GM18505 (cell line): ENCODE measurements at regions not wholly inside any gene's neighbourhood (a gene's known extent, or its start where the extent isn't known, plus 50 kb on each side); places are given as distances from the start of the nearest gene placed in this dataset.
"Not testable (repeated sequence)": the region's sequence is repeated elsewhere in the genome, so short reads cannot be mapped to it uniquely, and the experiment has no call there.

Experiments used
- ATAC-seq: cut with Tn5 transposase; IDR thresholded peaks from one replicate; pipeline ENCODE4 v1.9.1; 2021; ENCODE audit not compliant: unreplicated experiment
- POLR2A ChIP-seq: IDR thresholded peaks from 4 replicates; pipeline ENCODE4 v1.6.1; 2011; ENCODE audit warnings: borderline replicate concordance; ENCODE audit not compliant: insufficient read depth, insufficient read length; ENCODE audit errors: extremely low read depth

DNA sequence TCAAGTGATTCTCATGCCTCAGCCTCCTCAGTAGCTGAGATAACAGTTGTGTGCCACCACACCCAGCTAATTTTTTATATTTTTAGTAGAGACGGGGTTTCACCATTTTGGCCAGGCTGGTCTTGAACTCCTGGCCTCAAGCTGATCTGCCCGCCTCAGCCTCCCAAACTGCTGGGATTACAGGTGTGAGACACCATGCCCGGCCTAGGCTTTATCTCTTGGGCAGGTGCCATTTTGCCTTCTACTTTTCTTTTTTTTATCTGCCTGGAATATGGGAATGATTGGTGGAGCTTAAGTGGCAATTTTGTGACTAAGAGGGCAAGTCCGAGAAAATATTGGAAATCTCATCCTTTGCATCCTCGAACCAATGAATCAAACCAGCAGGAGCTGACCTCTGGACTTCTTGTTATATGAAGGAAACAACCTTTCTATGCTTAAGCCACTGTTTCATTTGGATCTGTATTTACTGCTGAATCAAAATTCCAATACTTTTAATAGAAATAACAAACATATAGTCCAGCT, 128.9 kb upstream of the ZNF217 start:
- ATAC-seq = no peak

DNA sequence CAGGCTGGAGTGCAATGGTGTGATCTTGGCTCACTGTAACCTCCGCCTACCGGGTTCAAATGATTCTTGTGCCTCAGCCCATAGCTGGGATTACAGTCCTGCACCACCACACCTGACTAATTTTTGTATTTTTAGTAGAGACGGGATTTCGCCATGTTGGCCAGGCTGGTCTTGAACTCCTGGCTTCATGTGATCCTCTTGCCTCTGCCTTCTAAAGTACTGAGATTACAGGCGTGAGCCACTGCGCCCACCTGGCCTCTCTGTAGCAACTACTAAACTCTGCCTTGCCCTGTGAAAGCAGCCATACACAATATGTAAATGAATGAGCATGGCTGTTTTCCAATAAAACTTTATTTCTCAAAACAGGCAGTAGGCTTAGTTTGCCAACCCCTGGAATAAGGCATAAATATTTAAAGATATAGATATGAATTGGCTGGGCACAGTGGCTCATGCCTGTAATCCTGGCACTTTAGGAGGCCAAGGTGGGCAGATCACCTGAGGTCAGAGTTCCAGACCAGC, 127.9 kb upstream of the ZNF217 start:
- peak; percentile 9 for ATAC-seq

More for the DNA sequence above, 128.9 kb upstream of the ZNF217 start:
- no peak for TF ChIP-seq POLR2A

DNA sequence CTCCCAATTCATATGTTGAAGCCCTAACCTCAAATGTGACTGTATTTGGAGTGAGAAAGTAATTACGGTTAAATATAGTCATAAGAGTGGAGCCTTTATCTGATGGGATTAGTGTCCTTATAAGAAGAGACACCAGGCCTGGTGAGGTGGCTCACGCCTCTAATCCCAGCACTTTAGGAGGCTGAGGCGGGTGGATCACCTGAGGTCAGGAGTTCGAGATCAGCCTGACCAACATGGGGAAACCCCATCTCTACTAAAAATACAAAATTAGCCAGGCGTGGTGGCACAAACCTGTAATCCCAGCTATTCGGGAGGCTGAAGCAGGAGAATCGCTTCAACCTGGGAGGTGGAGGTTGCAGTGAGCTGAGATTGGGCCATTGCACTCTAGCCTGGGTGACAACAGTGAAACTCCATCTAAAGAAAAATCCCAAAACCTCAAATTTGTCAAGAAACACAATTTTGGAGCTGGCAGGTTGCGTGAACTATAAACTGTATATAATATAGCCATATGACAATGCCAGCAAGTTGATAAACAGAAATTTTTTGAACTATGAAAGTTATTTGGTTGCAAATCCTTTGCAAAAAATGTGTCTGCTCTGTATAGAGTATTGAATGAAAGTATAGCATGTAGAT, 125.6 kb upstream of the ZNF217 start:
- ATAC-seq = not testable (repeated sequence)

DNA sequence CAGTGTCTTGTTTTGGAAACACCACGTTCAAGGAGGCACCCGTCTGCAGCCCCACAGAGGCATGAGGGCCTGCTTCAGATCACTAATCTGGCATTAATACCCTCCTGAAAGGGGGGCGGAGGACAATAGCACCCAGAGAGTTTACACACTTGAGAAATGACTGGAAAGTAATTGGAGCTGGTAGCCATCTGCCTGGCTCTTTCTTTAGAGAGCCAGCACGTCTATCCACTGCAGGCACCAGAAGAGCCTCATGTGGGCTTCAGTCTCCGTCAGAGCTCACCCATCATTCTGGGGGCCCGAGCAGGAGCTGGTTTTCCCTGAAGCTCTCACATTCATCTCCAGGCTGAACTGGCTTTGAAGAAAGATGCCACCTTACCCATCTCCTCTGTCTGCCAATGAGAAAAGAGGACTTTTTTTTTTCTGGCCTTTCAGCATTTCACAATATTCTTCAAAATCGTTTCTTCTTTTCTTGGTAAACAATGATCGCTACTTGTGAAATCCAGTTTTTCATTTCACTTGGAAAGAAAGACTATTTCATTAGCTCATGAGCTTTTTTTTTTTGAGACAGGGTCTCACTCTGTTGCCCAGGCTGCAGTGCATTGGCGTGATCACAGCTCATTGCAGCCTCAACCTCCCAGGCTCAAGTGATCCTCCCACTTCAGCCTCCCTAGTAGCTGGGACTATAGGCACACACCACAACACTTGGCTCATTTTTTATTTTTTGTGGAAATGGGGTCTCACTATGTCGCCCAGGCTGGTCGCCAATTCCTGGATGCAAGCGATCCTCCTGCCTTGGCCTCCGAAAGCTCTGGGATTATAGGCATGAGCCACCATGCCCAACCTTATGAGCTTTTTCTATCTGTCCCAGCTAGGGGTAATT, 124.7 kb upstream of the ZNF217 start:
- no peak for ATAC-seq
- TF ChIP-seq POLR2A = no peak

DNA sequence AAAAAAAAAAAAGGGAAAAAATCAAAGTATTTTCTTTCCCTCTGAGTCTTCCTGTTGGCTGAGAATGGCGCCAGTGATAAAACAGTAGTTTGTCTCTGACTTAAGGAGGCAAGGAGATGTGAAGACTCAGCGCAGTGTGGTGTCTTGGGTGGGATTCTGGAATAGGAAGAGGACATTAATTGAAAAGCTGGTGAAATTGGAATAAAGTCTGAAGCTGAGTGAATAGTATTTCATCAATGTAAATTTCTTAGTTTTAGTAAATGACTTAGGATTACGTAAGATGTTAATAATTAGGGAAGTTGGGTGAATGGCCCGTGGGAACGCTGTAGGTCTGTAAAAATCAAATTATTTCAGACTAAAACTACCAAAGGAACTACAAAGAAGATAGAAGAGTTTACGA, 122.8 kb upstream of the ZNF217 start:
- ATAC-seq = no peak
- no peak for TF ChIP-seq POLR2A

DNA sequence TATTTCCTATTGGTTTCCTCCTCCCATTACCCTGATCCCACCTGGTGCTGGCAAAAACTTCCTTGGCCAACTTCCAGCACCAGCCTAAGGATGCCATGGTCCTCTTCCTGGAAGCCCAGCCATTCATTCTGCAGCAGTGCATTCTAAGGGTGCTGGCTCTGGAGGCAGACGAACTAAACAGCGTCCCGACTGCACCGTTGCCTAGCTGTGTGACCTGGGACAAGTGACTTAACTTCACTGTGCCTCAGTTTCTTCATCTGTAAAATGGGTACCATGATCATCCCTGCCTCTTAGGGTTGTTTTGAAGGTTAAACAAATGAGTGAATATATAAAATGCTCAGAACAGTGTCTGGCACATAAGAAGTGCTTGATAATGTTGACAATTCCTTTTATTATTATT, 120.9 kb upstream of the ZNF217 start:
- ATAC-seq = no peak

DNA sequence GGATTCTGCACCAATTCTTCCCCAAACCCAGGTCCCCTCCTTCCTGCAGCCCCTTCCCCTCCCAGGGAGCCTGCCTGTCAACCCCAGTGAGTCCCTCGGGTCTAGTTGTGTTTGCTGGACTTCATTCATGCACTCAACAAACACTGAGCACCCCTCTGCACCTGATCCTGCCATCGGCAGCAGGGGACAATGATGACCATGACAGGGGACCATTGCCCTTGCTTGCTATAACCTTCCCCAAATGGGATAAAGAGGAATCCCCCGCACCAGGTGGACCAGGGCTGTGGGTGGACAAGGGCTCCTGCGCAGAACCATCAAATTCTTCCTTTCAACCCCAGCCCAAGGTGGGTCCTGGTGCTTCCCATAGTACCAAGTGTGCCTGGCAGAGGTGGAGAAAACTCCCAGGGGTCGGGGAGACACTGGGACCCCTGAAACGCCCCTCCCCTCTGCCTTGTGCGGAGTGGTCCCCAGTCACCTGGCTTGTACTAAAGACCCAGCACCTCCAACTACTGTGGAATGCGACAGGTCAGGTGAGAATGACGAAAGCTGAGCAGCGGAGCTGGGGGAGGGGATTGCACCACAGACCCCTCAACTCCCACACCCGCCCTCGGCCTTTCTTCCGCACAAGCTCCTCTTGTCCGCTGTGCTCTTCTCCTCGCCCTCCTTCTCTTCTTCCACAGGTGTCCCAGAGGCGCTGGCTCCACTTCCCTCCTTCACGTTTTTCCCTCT, 119.9 kb upstream of the ZNF217 start:
- ATAC-seq = no peak
- no peak for TF ChIP-seq POLR2A

More for the DNA sequence above, 120.9 kb upstream of the ZNF217 start:
- TF ChIP-seq POLR2A = no peak

DNA sequence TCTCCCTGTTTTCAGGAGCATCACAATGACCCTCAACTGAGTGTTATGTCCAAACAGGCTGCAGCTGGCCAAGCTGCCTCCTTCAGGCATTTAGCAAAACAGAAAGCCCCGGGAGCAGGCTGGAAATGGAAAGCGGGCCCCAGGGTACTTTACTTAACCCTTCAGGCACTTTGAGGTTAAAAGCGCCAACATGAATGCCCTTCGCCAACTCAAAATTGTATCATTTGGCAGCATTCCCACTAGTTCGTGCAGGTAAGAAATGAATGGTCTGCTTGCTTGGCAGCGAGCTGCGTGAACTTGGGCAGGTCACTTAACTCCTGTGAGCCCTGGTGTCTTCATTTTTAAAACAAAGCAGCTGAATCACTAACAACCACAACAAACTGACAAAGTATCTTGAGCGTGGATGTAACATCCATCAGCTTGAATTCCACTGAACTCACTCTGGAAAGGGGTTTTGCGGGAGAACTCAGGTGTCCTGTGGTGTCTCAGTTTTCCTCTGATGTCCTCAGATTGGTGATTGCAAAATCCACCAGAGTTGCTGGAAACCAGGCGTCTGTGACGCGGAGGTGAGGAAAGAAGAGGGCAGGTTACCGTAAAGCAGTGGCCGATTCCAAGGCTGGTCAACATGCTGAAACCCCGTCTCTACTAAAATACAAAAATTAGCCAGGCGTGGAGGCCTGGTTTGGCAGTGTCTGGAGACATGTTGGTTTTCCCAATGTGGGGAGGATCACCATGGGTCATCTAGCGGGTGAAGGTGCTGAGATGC, 118.8 kb upstream of the ZNF217 start:
- TF ChIP-seq POLR2A = no peak
- ATAC-seq = no peak

DNA sequence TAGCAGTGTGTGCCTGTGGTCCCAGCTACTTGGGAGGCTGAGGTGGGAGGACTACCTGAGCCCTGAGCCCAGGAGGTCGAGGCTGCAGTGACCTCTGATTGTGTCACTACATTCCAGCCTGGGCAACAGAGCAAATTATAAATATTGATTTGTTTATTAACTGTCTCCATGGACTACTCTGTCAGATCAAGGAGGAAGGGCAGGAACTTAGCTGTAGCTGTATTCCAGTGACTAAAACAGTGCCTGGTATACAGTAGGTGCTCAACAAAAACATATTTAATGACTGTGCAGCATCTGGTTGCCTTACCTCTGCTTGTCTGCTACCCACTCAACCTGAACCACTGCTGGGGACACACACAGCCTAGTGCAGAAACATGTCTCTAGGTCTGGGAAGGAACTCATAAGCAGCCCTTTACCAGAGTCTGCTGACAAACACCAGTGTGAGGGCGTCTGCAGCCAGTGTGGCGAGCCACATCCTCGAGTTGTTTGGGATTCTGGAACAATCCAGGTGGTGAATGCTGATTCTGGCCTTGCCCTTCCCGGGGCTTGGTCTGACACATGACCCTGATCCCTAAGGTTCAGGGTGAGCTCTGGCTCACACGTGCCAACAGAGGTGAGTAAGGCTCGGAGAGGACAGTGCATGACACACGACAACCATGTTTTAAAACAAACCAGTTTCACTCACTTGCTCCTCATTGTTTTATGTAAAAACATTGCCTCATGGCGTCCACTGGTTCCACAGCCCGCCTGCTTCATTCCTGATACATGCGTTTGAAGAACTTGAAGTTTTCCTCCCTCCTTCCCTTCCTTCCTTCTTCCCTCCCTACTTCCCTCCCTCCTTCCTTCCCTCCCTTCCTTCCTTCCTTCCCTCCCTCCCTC, 117.9 kb upstream of the ZNF217 start:
- no peak for ATAC-seq
- no peak for TF ChIP-seq POLR2A

DNA sequence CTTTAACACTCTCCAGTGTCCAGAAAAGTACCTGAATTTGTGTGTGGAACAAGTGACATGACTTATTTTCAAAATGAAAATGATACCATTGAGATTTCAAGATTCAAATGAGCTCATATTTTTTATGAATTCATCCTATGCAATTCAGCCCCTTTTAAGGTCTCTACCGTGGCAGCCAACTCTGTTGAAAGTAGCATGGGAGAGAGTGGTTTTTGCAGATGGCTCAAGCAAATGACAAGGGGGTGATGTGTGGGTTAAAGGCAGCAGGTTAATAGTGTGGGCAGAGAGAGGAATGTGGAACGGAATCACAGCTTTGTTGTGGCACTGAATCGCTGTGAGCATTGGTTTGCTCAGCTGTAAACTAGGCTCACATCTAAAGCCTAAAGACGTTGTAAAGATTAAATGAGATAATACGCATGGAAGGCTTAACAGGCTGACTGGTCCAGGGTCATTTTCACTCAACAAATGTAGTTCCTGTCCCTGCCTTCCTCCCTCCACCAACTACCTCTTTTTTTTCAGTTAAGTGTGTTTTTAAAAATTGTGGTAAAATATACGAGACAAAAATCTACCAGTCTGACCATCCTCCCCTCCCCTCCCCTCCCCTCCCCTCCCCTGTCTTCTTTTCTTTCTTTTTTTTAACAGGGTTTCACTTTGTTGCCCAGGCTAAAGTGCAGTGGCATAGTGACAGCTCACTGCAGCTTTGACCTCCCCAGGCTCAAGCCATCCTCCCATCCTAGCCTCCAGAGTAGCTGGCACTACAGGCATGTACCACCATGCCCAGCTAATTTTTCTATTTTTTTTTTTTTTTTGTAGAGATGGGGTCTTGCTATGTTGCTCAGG, 114.7 kb upstream of the ZNF217 start:
- no peak for TF ChIP-seq POLR2A
- ATAC-seq = peak; percentile 36

DNA sequence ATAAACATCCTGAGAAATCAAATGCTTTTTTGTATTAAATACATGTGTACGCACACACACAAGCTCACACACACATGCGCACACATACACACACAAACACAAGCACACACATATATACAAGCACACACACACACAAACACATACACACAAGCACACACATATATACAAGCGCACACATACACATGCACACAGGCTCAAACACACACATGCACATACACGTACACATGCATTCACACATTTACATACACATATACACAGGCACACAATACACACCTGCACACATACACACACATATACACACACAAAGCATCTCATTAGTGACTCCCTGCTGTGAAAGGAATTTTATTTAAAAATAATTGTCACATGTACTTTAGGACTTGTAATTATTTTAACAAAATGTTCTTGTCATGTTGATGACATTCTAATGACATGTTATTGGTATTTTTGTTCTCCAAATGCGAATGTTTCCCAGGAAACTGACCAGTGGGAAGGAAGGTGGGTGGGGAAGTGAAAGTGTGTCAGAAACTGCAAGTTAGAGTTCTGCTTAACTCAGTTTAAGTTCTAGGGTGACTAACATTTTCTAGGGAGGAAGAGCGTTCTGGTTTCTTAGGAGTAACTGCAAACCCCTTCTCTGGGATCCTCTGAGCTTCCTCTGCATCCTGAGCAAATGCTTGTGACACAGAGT, 113.9 kb upstream of the ZNF217 start:
- ATAC-seq = peak; percentile 26
- no peak for TF ChIP-seq POLR2A
